CD8-positive, alpha-beta memory T cell (primary cell): ENCODE measurements at regions not wholly inside any gene's neighbourhood (a gene's known extent, or its start where the extent isn't known, plus 50 kb on each side); places are given as distances from the start of the nearest gene placed in this dataset.

ENCODE experiments used
- CTCF ChIA-PET: fragments of 350-600 bp; sonication (Branson Sonifier 250); formaldehyde crosslinking; loops from one replicate; lab custom pipeline; 2021; ENCODE audit warnings: antibody characterized with exemption; lab: Charles Lee
- POLR2A ChIA-PET: fragments of 350-600 bp; sonication (Branson Sonifier 250); formaldehyde crosslinking; loops from one replicate; lab custom pipeline; 2021; ENCODE audit warnings: antibody characterized with exemption; lab: Charles Lee
- DNase-seq, 5 donors: peaks; one replicate each; pipeline versions ENCODE4 v3.0.0 to v3.0.0-alpha.2; 2020 to 2022; ENCODE audit warnings: mixed read lengths in 1 of 5
- H3K27ac ChIP-seq: one replicate; pipeline ENCODE4 v1.7.0; 2013; ENCODE audit warnings: low read depth, mild to moderate bottlenecking, low read length, moderate library complexity
- H3K27me3 ChIP-seq: 2 replicates; pipeline ENCODE4 v1.7.0; 2013; ENCODE audit warnings: low read length, mild to moderate bottlenecking; ENCODE audit not compliant: insufficient read depth, poor library complexity, severe bottlenecking
- H3K36me3 ChIP-seq: 2 replicates; pipeline ENCODE4 v1.7.0; 2013; ENCODE audit warnings: mild to moderate bottlenecking, low read length, moderate library complexity; ENCODE audit not compliant: insufficient read depth
- H3K4me1 ChIP-seq: 2 replicates; pipeline ENCODE4 v1.7.0; 2013; ENCODE audit warnings: mild to moderate bottlenecking, low read length, moderate library complexity; ENCODE audit not compliant: insufficient read depth
- H3K4me3 ChIP-seq: 2 replicates; pipeline ENCODE4 v1.7.0; 2013; ENCODE audit warnings: mild to moderate bottlenecking, low read length
- H3K9me3 ChIP-seq: 2 replicates; pipeline ENCODE4 v1.7.0; 2013; ENCODE audit warnings: mild to moderate bottlenecking, low read length
- H3K27ac Mint-ChIP-seq, 8 donors: one replicate each; pipeline ENCODE4 v1.8.0; 2020 to 2021; ENCODE audit warnings: mixed read lengths in 8 of 8, mild to moderate bottlenecking in 6 of 8, inconsistent platforms in 3 of 8, moderate library complexity in 3 of 8
- H3K27me3 Mint-ChIP-seq, 2 donors: one replicate each; pipeline ENCODE4 v1.8.0; 2020 to 2021; ENCODE audit warnings: mixed read lengths in 2 of 2, mild to moderate bottlenecking in 1 of 2, moderate library complexity in 1 of 2
- H3K36me3 Mint-ChIP-seq, 3 donors: one replicate each; pipeline ENCODE4 v1.8.0; 2020 to 2021; ENCODE audit warnings: mixed read lengths in 3 of 3, inconsistent platforms in 1 of 3, mild to moderate bottlenecking in 1 of 3
- H3K4me1 Mint-ChIP-seq, 3 donors: one replicate each; pipeline ENCODE4 v1.8.0; 2020 to 2021; ENCODE audit warnings: mixed read lengths in 3 of 3, inconsistent platforms in 1 of 3, mild to moderate bottlenecking in 1 of 3
- H3K4me3 Mint-ChIP-seq, 7 donors: one replicate each; pipeline ENCODE4 v1.8.0; 2020 to 2021; ENCODE audit warnings: mixed read lengths in 7 of 7, mild to moderate bottlenecking in 6 of 7, moderate library complexity in 4 of 7, inconsistent platforms in 2 of 7
- H3K9me3 Mint-ChIP-seq, 5 donors: one replicate each; pipeline ENCODE4 v1.8.0; 2020 to 2022; ENCODE audit warnings: mixed read lengths in 5 of 5, mild to moderate bottlenecking in 3 of 5, moderate library complexity in 2 of 5, inconsistent platforms in 1 of 5

DNA sequence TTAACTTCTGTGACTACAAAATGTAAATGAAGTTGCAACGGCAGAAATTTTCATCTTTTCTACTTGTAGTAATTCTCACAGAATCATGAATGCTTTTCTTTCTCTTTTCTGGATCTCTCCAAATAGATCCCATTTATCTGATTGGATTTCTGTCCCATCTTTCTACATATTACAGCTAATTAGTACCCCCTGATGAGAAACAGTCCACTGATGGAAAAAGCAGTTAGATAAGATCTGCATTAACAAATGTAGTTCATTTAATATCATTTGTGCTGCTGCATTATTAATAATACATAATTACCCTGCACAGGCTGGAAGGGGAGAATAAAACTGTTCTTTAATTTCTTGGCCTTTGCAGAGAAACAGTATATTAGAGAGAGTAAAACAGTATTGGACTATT, 289.3 kb downstream of the TTLL7 start:
- Histone ChIP-seq H3K4me3 (no peak overlapping the region), H3K4me1 (no peaks in the 10 kb centered on the region), H3K27me3 (no peaks in the 10 kb centered on the region), H3K9me3 (no peaks in the 10 kb centered on the region), H3K27ac (no peak overlapping the region), H3K36me3 (no peaks in the 10 kb centered on the region)
- peaks cover 0 to 3% of the 10 kb centered on the region in 2 donors for H3K27me3 Mint-ChIP-seq
- H3K4me3 Mint-ChIP-seq, result no peak overlapping the region
- H3K27ac Mint-ChIP-seq, result no peak overlapping the region
- H3K36me3 Mint-ChIP-seq, result no peaks in the 10 kb centered on the region
- DNase-seq, result no peak
- ChIA-PET CTCF (no interaction called here), POLR2A (no interaction called here)
- H3K9me3 Mint-ChIP-seq, result peaks cover 0 to 4% (median 0%) of the 10 kb centered on the region in 5 donors
- H3K4me1 Mint-ChIP-seq, result no peaks in the 10 kb centered on the region

DNA sequence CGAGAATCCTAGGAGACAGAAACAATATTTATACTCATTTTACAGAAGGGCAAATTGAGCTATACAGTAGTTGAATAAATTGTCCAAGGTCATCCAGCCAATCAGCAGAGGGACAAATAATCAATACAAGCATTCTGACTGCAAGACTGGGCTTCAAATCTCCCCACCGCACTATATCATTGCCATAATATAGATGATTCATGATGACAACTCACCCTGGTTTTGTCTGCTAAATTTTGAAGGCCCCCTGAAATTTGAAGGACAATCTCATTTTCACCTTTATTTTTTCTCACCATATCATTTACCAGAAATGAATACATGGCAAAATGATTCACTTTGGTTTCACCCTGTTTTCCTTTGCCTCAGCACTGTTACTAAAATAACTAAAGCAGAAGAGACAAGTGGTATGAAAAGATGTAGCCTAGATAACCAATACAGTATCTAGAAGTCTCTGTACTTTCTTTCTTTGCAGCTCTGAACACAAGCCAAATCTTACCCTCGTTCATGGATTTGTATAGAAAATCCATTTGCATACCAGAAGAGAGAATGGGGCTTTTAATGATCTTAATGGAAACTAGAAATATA, 292.5 kb downstream of the TTLL7 start:
- ChIA-PET CTCF (no interaction called here), POLR2A (no interaction called here)
- Histone ChIP-seq H3K9me3 (no peaks in the 10 kb centered on the region), H3K27me3 (no peaks in the 10 kb centered on the region), H3K27ac (no peak overlapping the region), H3K4me3 (no peak overlapping the region), H3K4me1 (no peaks in the 10 kb centered on the region), H3K36me3 (no peaks in the 10 kb centered on the region)
- no peak overlapping the region for H3K27ac Mint-ChIP-seq
- no peak overlapping the region for H3K4me3 Mint-ChIP-seq
- peaks cover 0 to 4% (median 2%) of the 10 kb centered on the region in 3 donors for H3K4me1 Mint-ChIP-seq
- DNase-seq, result no peak
- no peaks in the 10 kb centered on the region for H3K36me3 Mint-ChIP-seq
- no peaks in the 10 kb centered on the region for H3K27me3 Mint-ChIP-seq
- peaks cover 0 to 5% (median 0%) of the 10 kb centered on the region in 5 donors for H3K9me3 Mint-ChIP-seq

DNA sequence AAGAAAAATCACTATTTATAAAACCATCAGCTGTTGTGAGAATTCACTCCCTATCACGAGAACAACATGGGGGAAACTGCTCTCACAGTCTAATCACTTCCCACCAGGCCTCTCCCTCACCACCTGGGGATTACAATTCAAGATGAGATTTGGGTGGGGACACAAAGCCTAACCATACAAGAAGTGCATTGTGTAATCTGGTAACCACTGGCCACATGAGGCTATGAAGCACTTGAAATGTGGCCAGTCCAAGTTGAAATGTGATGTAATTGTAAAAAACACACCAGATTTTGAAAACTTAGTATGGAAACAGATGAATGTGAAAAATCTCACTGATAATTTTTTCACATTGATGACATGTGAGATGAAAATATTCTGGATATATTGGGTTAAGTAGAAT, 293.8 kb downstream of the TTLL7 start:
- Histone ChIP-seq H3K27ac (no peak overlapping the region), H3K4me3 (no peak overlapping the region), H3K27me3 (no peaks in the 10 kb centered on the region), H3K4me1 (no peaks in the 10 kb centered on the region), H3K9me3 (no peaks in the 10 kb centered on the region), H3K36me3 (no peaks in the 10 kb centered on the region)
- Mint-ChIP-seq H3K27me3 (no peaks in the 10 kb centered on the region), H3K4me1 (peaks cover 0 to 5% (median 2%) of the 10 kb centered on the region in 3 donors), H3K36me3 (no peaks in the 10 kb centered on the region), H3K27ac (no peak overlapping the region), H3K4me3 (no peak overlapping the region), H3K9me3 (peaks cover 0 to 5% (median 0%) of the 10 kb centered on the region in 5 donors)
- ChIA-PET POLR2A (no interaction called here), CTCF (no interaction called here)
- DNase-seq, result no peak

DNA sequence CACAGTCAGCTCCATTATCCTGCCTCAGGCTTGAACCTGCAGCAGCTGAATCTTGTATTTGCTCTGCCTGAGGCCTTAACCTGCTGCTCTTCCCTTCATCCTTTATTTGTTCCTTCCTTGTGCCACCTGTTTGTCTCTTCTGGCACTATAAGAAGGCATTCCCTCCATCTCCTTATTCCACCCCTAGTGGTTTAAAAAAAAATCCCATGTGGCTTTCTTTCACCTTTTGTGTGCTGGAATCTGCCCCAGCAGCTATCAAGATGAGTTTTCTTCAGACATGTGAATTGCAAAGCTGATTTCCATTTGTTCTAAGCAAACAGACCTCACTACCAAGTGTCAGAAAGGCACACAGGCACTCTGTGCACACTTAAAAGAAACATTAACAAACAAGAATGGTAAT, 294.6 kb downstream of the TTLL7 start:
- no peak overlapping the region for H3K4me3 ChIP-seq
- H3K27me3 Mint-ChIP-seq, result no peaks in the 10 kb centered on the region
- peaks cover 0 to 5% (median 2%) of the 10 kb centered on the region in 3 donors for H3K4me1 Mint-ChIP-seq
- H3K9me3 ChIP-seq, result no peaks in the 10 kb centered on the region
- H3K9me3 Mint-ChIP-seq, result peaks cover 0 to 5% (median under 1%) of the 10 kb centered on the region in 5 donors
- no peak for DNase-seq
- H3K4me1 ChIP-seq, result no peaks in the 10 kb centered on the region
- ChIA-PET CTCF (no interaction called here), POLR2A (no interaction called here)
- no peaks in the 10 kb centered on the region for H3K27me3 ChIP-seq
- H3K36me3 Mint-ChIP-seq, result no peaks in the 10 kb centered on the region
- no peak overlapping the region for H3K27ac ChIP-seq
- peak overlapping the region in 1 of 8 donors; percentile 11 for H3K27ac Mint-ChIP-seq
- no peak overlapping the region for H3K4me3 Mint-ChIP-seq
- no peaks in the 10 kb centered on the region for H3K36me3 ChIP-seq

DNA sequence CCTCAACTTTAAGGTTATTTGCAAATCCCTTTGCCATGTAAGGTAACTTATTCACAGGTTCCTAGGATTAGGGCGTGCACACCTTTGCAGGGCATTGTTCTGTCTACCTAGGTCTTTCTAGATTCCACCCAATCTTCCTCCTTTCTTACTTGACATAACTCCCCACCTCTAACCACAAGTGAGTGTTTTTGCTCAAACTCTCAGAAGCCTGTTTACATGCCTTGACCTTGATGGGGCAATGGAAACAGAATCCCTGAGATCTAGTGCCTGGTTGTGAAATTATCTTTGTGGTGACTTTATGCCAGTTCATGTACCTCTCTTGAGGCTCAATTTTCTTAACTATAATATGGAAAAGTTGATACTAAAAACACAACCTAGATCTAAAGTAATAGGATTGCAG, 296.6 kb downstream of the TTLL7 start:
- H3K4me3 ChIP-seq, result no peak overlapping the region
- peaks cover 0 to 5% (median 2%) of the 10 kb centered on the region in 3 donors for H3K4me1 Mint-ChIP-seq
- H3K27ac Mint-ChIP-seq, result no peak overlapping the region
- no peak overlapping the region for H3K4me3 Mint-ChIP-seq
- H3K9me3 ChIP-seq, result no peaks in the 10 kb centered on the region
- peaks cover 0 to 8% (median 4%) of the 10 kb centered on the region in 5 donors for H3K9me3 Mint-ChIP-seq
- no peaks in the 10 kb centered on the region for H3K27me3 ChIP-seq
- H3K27ac ChIP-seq, result no peak overlapping the region
- DNase-seq, result no peak
- POLR2A ChIA-PET, result no interaction called here
- CTCF ChIA-PET, result no interaction called here
- H3K4me1 ChIP-seq, result no peaks in the 10 kb centered on the region
- no peaks in the 10 kb centered on the region for H3K36me3 Mint-ChIP-seq
- H3K36me3 ChIP-seq, result no peaks in the 10 kb centered on the region
- no peaks in the 10 kb centered on the region for H3K27me3 Mint-ChIP-seq

DNA sequence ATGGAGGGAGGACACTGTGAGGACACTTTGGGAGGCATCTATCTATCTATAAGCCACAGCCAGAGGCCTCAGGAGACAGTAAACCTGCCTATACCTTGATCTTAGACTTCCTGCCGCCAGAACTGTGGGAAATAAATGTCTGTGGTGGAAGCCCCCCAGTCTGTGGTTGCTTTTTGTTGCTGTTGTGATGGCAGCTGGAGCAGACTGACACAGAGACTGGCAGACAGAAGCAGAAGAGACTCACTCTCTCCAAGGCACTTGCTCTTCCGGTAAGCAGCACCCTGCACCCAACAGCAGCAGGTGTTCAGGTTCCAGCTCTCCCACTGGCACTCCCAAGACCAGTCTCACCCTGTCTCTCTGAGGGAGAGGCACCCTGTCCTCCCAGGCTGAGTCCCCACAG, 297.6 kb downstream of the TTLL7 start:
- Mint-ChIP-seq H3K36me3 (no peaks in the 10 kb centered on the region), H3K4me3 (no peak overlapping the region), H3K4me1 (peaks cover 0 to 5% (median 2%) of the 10 kb centered on the region in 3 donors), H3K27me3 (peaks cover 0 to 1% of the 10 kb centered on the region in 2 donors), H3K27ac (no peak overlapping the region), H3K9me3 (peaks cover 0 to 8% (median 4%) of the 10 kb centered on the region in 5 donors)
- CTCF ChIA-PET, result no interaction called here
- no peaks in the 10 kb centered on the region for H3K36me3 ChIP-seq
- no peaks in the 10 kb centered on the region for H3K9me3 ChIP-seq
- H3K27ac ChIP-seq, result no peak overlapping the region
- peak in 1 of 5 donors; percentile 44 for DNase-seq
- POLR2A ChIA-PET, result no interaction called here
- no peaks in the 10 kb centered on the region for H3K4me1 ChIP-seq
- no peaks in the 10 kb centered on the region for H3K27me3 ChIP-seq
- no peak overlapping the region for H3K4me3 ChIP-seq

DNA sequence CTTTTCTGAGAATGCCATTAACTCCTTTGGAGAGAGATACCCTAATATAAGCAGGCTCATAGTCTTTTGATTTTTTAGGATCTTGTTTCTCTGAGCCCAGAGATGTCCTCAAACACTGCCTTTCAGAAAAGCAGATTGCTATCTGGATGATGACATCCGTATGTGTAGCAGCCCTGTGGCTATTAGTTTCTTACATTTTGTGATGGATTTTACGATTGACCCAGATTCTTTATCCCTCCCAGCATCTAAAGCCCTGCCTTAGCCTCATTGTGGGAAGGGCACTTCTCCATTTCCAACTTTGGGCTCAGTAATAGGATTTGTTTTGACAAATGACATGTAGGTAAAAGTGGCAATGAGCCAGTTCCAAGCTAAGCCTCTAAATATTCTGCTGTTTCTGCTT, 300.3 kb downstream of the TTLL7 start:
- Histone ChIP-seq H3K4me3 (no peak overlapping the region), H3K27ac (no peak overlapping the region), H3K27me3 (no peaks in the 10 kb centered on the region), H3K36me3 (no peaks in the 10 kb centered on the region), H3K4me1 (peaks cover 2% of the 10 kb centered on the region), H3K9me3 (no peaks in the 10 kb centered on the region)
- Mint-ChIP-seq H3K4me3 (no peak overlapping the region), H3K4me1 (peaks cover 0 to 5% (median 2%) of the 10 kb centered on the region in 3 donors), H3K27ac (no peak overlapping the region), H3K27me3 (peaks cover 3 to 11% of the 10 kb centered on the region in 2 donors), H3K36me3 (no peaks in the 10 kb centered on the region), H3K9me3 (peaks cover 0 to 8% (median 2%) of the 10 kb centered on the region in 5 donors)
- ChIA-PET CTCF (no interaction called here), POLR2A (no interaction called here)
- no peak for DNase-seq

DNA sequence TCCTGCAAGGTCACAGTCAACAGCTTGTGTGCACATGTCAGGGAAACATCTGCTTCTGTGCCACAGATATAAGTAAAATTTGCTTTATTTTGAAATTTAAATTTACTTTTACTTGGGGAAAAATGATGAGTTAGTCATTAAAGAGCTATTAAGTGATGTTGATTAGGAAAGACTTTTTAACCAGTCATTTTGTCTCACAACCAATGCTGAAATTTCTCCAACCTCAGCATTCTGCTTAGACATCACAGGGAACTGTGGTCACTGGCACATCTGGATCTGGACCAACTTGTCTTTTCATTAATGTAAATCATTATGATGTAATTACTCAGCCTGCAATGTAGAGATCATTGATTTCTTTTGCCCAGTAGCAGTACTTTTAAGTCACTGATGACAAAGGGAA, 301.0 kb downstream of the TTLL7 start:
- no peak overlapping the region for H3K27ac Mint-ChIP-seq
- Histone ChIP-seq H3K9me3 (no peaks in the 10 kb centered on the region), H3K27me3 (no peaks in the 10 kb centered on the region), H3K4me3 (no peak overlapping the region), H3K4me1 (peaks cover 9% of the 10 kb centered on the region), H3K36me3 (no peaks in the 10 kb centered on the region), H3K27ac (no peak overlapping the region)
- no peak overlapping the region for H3K4me3 Mint-ChIP-seq
- H3K36me3 Mint-ChIP-seq, result no peaks in the 10 kb centered on the region
- no peak for DNase-seq
- peaks cover 3 to 11% of the 10 kb centered on the region in 2 donors for H3K27me3 Mint-ChIP-seq
- ChIA-PET CTCF (no interaction called here), POLR2A (no interaction called here)
- peaks cover 0 to 10% (median 2%) of the 10 kb centered on the region in 3 donors for H3K4me1 Mint-ChIP-seq
- peaks cover 0 to 8% (median 3%) of the 10 kb centered on the region in 5 donors for H3K9me3 Mint-ChIP-seq
